Iris pigment epithelial cell (primary cell): ENCODE measurements at regions not wholly inside any gene's neighbourhood (a gene's known extent, or its start where the extent isn't known, plus 50 kb on each side); places are given as distances from the start of the nearest gene placed in this dataset.

Experiments used
- DNase-seq: peaks from one replicate; pipeline ENCODE4 v3.0.0-alpha.2; 2011; ENCODE audit warnings: low read depth

- DNase-seq = no peak
Observed at GRCh38 chr2:67339234-67339885, 57.8 kb upstream of the ETAA1 start.

- no peak for DNase-seq
Observed at GRCh38 chr2:67340133-67341011, 56.8 kb upstream of the ETAA1 start.

- DNase-seq = no peak
Observed at GRCh38 chr2:67341012-67341318, 56.2 kb upstream of the ETAA1 start.

GRCh38 chr2:67341336-67341735 lies 55.8 kb upstream of the ETAA1 start:
- DNase-seq = no peak

GRCh38 chr2:67342394-67342793 lies 54.7 kb upstream of the ETAA1 start:
- DNase-seq = no peak

- DNase-seq = peak; percentile 71
Observed at GRCh38 chr2:67346718-67347407, 50.3 kb upstream of the ETAA1 start.
